ENCODE measurements at regions not wholly inside any gene's neighbourhood (a gene's known extent, or its start where the extent isn't known, plus 50 kb on each side); places are given as distances from the start of the nearest gene placed in this dataset.

DNA sequence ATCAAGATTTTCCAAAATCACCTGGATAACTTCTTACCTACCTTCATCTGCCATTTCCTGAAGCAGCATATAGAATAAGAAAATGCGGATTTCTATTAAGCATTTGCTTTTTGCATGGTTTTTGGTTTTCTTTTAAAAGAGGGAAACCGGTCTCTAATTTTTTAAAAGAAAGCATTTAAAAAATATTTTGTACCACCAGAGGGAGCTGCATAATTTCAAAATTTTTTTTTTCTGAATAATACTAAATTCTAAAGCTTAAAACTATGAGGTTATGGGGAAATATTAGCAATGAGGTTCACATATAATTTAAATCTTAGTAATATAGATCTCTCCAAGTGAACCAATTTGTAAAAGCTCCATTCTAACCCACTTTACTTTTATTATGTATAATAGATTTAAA lies 137.7 kb upstream of the TENT5D start:
- no peaks in the 10 kb centered on the region for H3K27me3 ChIP-seq (replicated peaks in 1 of 4; ENCODE audit: control insufficient read depth in 3 of 4, extremely low read depth in 1 of 4, insufficient read depth in 3 of 4, low read length in 3 of 4)
- no peak overlapping the region for H4K5ac ChIP-seq (ENCODE audit: insufficient read length, low read depth, low read length)
- no peak overlapping the region for H3K27ac ChIP-seq (ENCODE audit: low read depth, low read length)
- no peak overlapping the region for H3K23ac ChIP-seq (ENCODE audit: insufficient read length)
- H3K9ac ChIP-seq (replicated peaks in 1 of 4; ENCODE audit: extremely low read depth in 1 of 4, low read depth in 3 of 4, low read length in 3 of 4), result no peak overlapping the region
- no peak overlapping the region for H3K18ac ChIP-seq (ENCODE audit: extremely low read depth, low read length)
- no peak overlapping the region for H2BK120ac ChIP-seq (replicated peaks; ENCODE audit: low read depth, low read length)
- ChIA-PET CTCF (ENCODE audit: partially characterized antibody) (interaction anchor here (0.6 to 0.8 kb wide), 2 partner anchors 296 to 519 kb away, joined by 3 read pairs; no protein-coding TSS in a partner anchor), POLR2A (ENCODE audit: partially characterized antibody) (no interaction called here)
- 86% methylated on average over 2 of the region's 2 CpGs; no CpG with 5 or more reads in 1 of the 2 experiments for WGBS, 2 experiments (ENCODE audit: extremely low coverage in 1 of 2, insufficient coverage in 1 of 2, insufficient read length in 1 of 2, insufficient replicate concordance in 2 of 2, low coverage in 1 of 2, low lambda C conversion rate in 2 of 2, missing lambda C conversion rate in 1 of 2)
- no peak overlapping the region for H2AK5ac ChIP-seq (ENCODE audit: low read depth, low read length)
- DNase-seq (ENCODE audit: low read depth in 1 of 2, low spot score in 2 of 2) (no peak), FAIRE-seq (no peak)
- no peaks in the 10 kb centered on the region for H3K79me1 ChIP-seq (ENCODE audit: low read depth, low read length)
- H3K4me1 ChIP-seq (replicated peaks in 1 of 4; ENCODE audit: control insufficient read depth in 3 of 4, insufficient read depth in 4 of 4, low read length in 3 of 4), result no peaks in the 10 kb centered on the region
- no peak overlapping the region for H3K4ac ChIP-seq (replicated peaks; ENCODE audit: insufficient read length, low read depth, low read length)
- H2BK15ac ChIP-seq (ENCODE audit: low read length), result no peak overlapping the region
- no peak overlapping the region for H2BK12ac ChIP-seq (ENCODE audit: low read depth, low read length)
- no peak overlapping the region for H4K91ac ChIP-seq (replicated peaks; ENCODE audit: insufficient read length, low read length)
- H3K23me2 ChIP-seq (ENCODE audit: low read depth, low read length), result no peaks in the 10 kb centered on the region
- H3K79me2 ChIP-seq (ENCODE audit: control insufficient read depth in 1 of 2, insufficient read depth in 2 of 2, low read length in 2 of 2), result no peaks in the 10 kb centered on the region
- H3K4me3 ChIP-seq (ENCODE audit: extremely low read depth in 1 of 4, insufficient read depth in 2 of 4, low read depth in 3 of 4, low read length in 4 of 4), result no peak overlapping the region
- H3K14ac ChIP-seq (ENCODE audit: insufficient read length), result no peak overlapping the region
- H3K4me2 ChIP-seq (ENCODE audit: insufficient read depth in 1 of 2, low read depth in 2 of 2, low read length in 2 of 2), result no peak overlapping the region
- H2AFZ ChIP-seq (ENCODE audit: low read length), result no peak overlapping the region
- no peaks in the 10 kb centered on the region for H4K20me1 ChIP-seq (replicated peaks in 1 of 2; ENCODE audit: control insufficient read depth in 1 of 2, insufficient read depth in 2 of 2, low read length in 2 of 2)
- H4K8ac ChIP-seq (ENCODE audit: extremely low read depth, insufficient read depth, low read length), result no peak overlapping the region
- H3K9me3 ChIP-seq (ENCODE audit: insufficient read depth in 2 of 2, low read depth in 1 of 2, low read length in 1 of 2), result no peaks in the 10 kb centered on the region
- H3K56ac ChIP-seq (replicated peaks; ENCODE audit: insufficient read length, low read depth, low read length), result no peak overlapping the region
- no peak overlapping the region for H2BK5ac ChIP-seq (ENCODE audit: low read depth, low read length)
- no peak overlapping the region for H2BK20ac ChIP-seq (ENCODE audit: low read length)
- H3K36me3 ChIP-seq (ENCODE audit: control insufficient read depth in 2 of 4, insufficient read depth in 4 of 4, low read length in 3 of 4), result no peaks in the 10 kb centered on the region
- TF ChIP-seq CREB1 (IDR thresholded peaks at IDR 0.05) (no peak), JUN (IDR thresholded peaks at IDR 0.05; ENCODE audit: low read depth, low read length) (no peak), NRF1 (IDR thresholded peaks at IDR 0.05; ENCODE audit: low read depth, low read length) (no peak), SP2 (IDR thresholded peaks at IDR 0.05; ENCODE audit: low read length) (no peak), CBX8 (IDR thresholded peaks at IDR 0.05; ENCODE audit: borderline replicate concordance, low read depth, low read length) (no peak), YY1 (IDR thresholded peaks at IDR 0.05; ENCODE audit: low read depth, low read length) (no peak), TAF1 (IDR thresholded peaks at IDR 0.05; ENCODE audit: low read depth, low read length) (no peak), CHD1 (IDR thresholded peaks at IDR 0.05; ENCODE audit: low read depth, low read length) (no peak), TEAD4 (IDR thresholded peaks at IDR 0.05; ENCODE audit: low read depth, low read length) (no peak), POLR2AphosphoS5 (IDR thresholded peaks at IDR 0.05; ENCODE audit: low read depth, low read length) (no peak), SUZ12 (IDR thresholded peaks at IDR 0.05; ENCODE audit: low read length) (no peak), CHD2 (IDR thresholded peaks at IDR 0.05; ENCODE audit: low read length) (no peak), RXRA (IDR thresholded peaks at IDR 0.05; ENCODE audit: insufficient read depth, low read depth, low read length) (no peak), RFX5 (IDR thresholded peaks at IDR 0.05; ENCODE audit: borderline replicate concordance, low read depth, low read length) (no peak)
- TF ChIP-seq, protein P1, sequence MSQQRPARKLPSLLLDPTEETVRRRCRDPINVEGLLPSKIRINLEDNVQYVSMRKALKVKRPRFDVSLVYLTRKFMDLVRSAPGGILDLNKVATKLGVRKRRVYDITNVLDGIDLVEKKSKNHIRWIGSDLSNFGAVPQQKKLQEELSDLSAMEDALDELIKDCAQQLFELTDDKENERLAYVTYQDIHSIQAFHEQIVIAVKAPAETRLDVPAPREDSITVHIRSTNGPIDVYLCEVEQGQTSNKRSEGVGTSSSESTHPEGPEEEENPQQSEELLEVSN (IDR thresholded peaks at IDR 0.05), result no peak
- TF ChIP-seq, protein P2, sequence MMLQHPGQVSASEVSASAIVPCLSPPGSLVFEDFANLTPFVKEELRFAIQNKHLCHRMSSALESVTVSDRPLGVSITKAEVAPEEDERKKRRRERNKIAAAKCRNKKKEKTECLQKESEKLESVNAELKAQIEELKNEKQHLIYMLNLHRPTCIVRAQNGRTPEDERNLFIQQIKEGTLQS (IDR thresholded peaks at IDR 0.05; ENCODE audit: insufficient read depth, low read depth, low read length), result no peak
